HCT116 (cell line): ENCODE measurements at regions not wholly inside any gene's neighbourhood (a gene's known extent, or its start where the extent isn't known, plus 50 kb on each side); places are given as distances from the start of the nearest gene placed in this dataset.

Experiments used
- CBX3 ChIP-seq: IDR thresholded peaks from 2 replicates; pipeline ENCODE4 v1.6.1; 2012; ENCODE audit warnings: low read depth
- TF ChIP-seq, protein P1 (sequence below), 3 experiments: fragments of 200-600 bp in 1 of 3; sonication (generic) in 1 of 3; IDR thresholded peaks in 2 of 3; conservative IDR thresholded peaks in 1 of 3; 2 replicates each; pipeline ENCODE4 v1.5.1; 2012 to 2017; ENCODE audit warnings: low read depth in 2 of 3, low read length in 2 of 3, antibody characterized with exemption in 1 of 3, borderline replicate concordance in 1 of 3, control low read depth in 1 of 3, mild to moderate bottlenecking in 1 of 3, mixed read lengths in 1 of 3, mixed run types in 1 of 3, moderate library complexity in 1 of 3; ENCODE audit not compliant: insufficient read depth in 1 of 3

DNA sequence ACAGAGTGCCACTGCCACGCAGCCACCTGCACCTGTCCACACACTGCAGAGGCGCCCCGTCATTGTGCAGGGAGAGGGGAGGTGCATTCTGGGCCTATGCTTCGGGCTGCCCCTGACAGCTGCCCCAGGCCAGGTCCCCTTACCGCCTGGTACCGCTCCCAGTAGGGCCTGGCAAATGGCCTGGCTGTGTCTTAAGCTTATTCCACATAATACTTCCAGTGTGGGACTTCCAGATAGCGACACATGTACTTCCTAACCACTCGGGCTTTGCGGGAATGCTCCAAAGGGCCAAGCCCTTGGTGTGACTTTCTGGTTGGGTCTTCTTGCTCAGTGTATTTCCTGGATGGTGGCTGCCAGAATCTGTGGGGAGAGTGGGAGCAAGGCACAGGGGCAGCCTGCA, 254.3 kb upstream of the CHRNA7 start:
- TF ChIP-seq, protein P1, sequence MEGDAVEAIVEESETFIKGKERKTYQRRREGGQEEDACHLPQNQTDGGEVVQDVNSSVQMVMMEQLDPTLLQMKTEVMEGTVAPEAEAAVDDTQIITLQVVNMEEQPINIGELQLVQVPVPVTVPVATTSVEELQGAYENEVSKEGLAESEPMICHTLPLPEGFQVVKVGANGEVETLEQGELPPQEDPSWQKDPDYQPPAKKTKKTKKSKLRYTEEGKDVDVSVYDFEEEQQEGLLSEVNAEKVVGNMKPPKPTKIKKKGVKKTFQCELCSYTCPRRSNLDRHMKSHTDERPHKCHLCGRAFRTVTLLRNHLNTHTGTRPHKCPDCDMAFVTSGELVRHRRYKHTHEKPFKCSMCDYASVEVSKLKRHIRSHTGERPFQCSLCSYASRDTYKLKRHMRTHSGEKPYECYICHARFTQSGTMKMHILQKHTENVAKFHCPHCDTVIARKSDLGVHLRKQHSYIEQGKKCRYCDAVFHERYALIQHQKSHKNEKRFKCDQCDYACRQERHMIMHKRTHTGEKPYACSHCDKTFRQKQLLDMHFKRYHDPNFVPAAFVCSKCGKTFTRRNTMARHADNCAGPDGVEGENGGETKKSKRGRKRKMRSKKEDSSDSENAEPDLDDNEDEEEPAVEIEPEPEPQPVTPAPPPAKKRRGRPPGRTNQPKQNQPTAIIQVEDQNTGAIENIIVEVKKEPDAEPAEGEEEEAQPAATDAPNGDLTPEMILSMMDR (IDR thresholded peaks at IDR 0.05 in 2 of 3, conservative IDR thresholded peaks at IDR 0.05 in 1 of 3; ENCODE audit: borderline replicate concordance in 1 of 3, insufficient read depth in 1 of 3, low read depth in 2 of 3, low read length in 2 of 3) = no peak
- TF ChIP-seq CBX3 = no peak
